ENCODE measurements at regions not wholly inside any gene's neighbourhood (a gene's known extent, or its start where the extent isn't known, plus 50 kb on each side); places are given as distances from the start of the nearest gene placed in this dataset.

- H3K4me1 ChIP-seq, result no peaks in the 10 kb centered on the region
- no peak overlapping the region for H3K4me2 ChIP-seq (ENCODE audit: low read length)
- H3K79me2 ChIP-seq, result no peaks in the 10 kb centered on the region
- no peaks in the 10 kb centered on the region for H3K27me3 ChIP-seq (ENCODE audit: control insufficient read depth, insufficient read depth, low read length)
- no peaks in the 10 kb centered on the region for H3K9me3 ChIP-seq (ENCODE audit: control insufficient read depth, low read length)
- no peak overlapping the region for H2AFZ ChIP-seq
- no peak overlapping the region for H3K4me3 ChIP-seq (ENCODE audit: low read depth, low read length)
- no peak overlapping the region for H3K9ac ChIP-seq
- no peak overlapping the region for H3K27ac ChIP-seq
- TF ChIP-seq CTCF (IDR thresholded peaks at IDR 0.05), result no peak
- H3K36me3 ChIP-seq (ENCODE audit: control insufficient read depth, insufficient read depth, low read length), result no peaks in the 10 kb centered on the region
Measured at GRCh38 chr1:48164571-48164970, 57.9 kb upstream of the SLC5A9 start.

GRCh38 chr1:48160486-48161132 lies 61.9 kb upstream of the SLC5A9 start:
- H3K9ac ChIP-seq, result no peak overlapping the region
- H3K36me3 ChIP-seq (ENCODE audit: control insufficient read depth, insufficient read depth, low read length), result no peaks in the 10 kb centered on the region
- H3K9me3 ChIP-seq (ENCODE audit: control insufficient read depth, low read length), result no peaks in the 10 kb centered on the region
- no peak for TF ChIP-seq CTCF (IDR thresholded peaks at IDR 0.05)
- H3K27me3 ChIP-seq (ENCODE audit: control insufficient read depth, insufficient read depth, low read length), result no peaks in the 10 kb centered on the region
- no peak overlapping the region for H3K4me3 ChIP-seq (ENCODE audit: low read depth, low read length)
- H3K4me1 ChIP-seq, result no peaks in the 10 kb centered on the region
- H3K79me2 ChIP-seq, result no peaks in the 10 kb centered on the region
- H2AFZ ChIP-seq, result no peak overlapping the region
- no peak overlapping the region for H3K27ac ChIP-seq
- H3K4me2 ChIP-seq (ENCODE audit: low read length), result no peak overlapping the region

GRCh38 chr1:48139275-48139674 lies 83.2 kb upstream of the SLC5A9 start:
- Histone ChIP-seq H3K4me2 (ENCODE audit: low read length) (no peak overlapping the region), H3K79me2 (no peaks in the 10 kb centered on the region), H3K36me3 (ENCODE audit: control insufficient read depth, insufficient read depth, low read length) (no peaks in the 10 kb centered on the region), H3K9me3 (ENCODE audit: control insufficient read depth, low read length) (no peaks in the 10 kb centered on the region), H3K4me1 (no peaks in the 10 kb centered on the region), H3K27me3 (ENCODE audit: control insufficient read depth, insufficient read depth, low read length) (no peaks in the 10 kb centered on the region), H3K4me3 (ENCODE audit: low read depth, low read length) (no peak overlapping the region), H3K27ac (no peak overlapping the region), H2AFZ (no peak overlapping the region), H3K9ac (no peak overlapping the region)
- no peak for TF ChIP-seq CTCF (IDR thresholded peaks at IDR 0.05)

GRCh38 chr1:48127735-48128685 lies 94.5 kb upstream of the SLC5A9 start:
- Histone ChIP-seq H3K27ac (no peak overlapping the region), H3K79me2 (no peaks in the 10 kb centered on the region), H2AFZ (no peak overlapping the region), H3K27me3 (ENCODE audit: control insufficient read depth, insufficient read depth, low read length) (no peaks in the 10 kb centered on the region), H3K4me2 (ENCODE audit: low read length) (no peak overlapping the region), H3K9ac (no peak overlapping the region), H3K4me3 (ENCODE audit: low read depth, low read length) (no peak overlapping the region), H3K36me3 (ENCODE audit: control insufficient read depth, insufficient read depth, low read length) (no peaks in the 10 kb centered on the region), H3K9me3 (ENCODE audit: control insufficient read depth, low read length) (no peaks in the 10 kb centered on the region), H3K4me1 (no peaks in the 10 kb centered on the region)
- TF ChIP-seq CTCF (IDR thresholded peaks at IDR 0.05), result no peak
